NB4 (cell line): ENCODE measurements at regions not wholly inside any gene's neighbourhood (a gene's known extent, or its start where the extent isn't known, plus 50 kb on each side); places are given as distances from the start of the nearest gene placed in this dataset.

Source experiments
- CTCF ChIP-seq: IDR thresholded peaks from one replicate; pipeline ENCODE4 v1.5.1; 2012; ENCODE audit warnings: low read depth, low read length
- MAX ChIP-seq: IDR thresholded peaks from 2 replicates; pipeline ENCODE4 v1.6.1; 2011; ENCODE audit warnings: low read depth, low read length

DNA sequence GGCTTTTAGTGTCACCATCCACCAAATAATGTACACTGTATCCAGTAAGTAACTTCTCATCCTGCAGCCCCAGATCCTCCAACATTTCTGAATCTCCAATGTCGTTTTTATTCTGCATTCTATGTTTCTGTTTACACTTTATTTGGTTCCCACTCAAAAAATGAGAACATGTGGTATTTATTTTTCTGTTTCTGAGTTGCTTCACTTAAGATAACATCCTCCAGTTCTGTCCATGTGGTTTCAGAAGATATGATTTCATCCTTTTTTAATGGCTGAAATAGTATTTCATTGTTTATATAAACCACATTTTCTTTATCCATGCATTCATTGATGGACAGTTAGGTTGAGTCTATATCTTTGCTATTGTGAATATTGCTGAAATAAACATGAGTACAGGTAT is 677.3 kb upstream of the FTMT start:
- TF ChIP-seq CTCF (no peak), MAX (no peak)
